Fibroblast of peridontal ligament (primary cell): ENCODE measurements at regions not wholly inside any gene's neighbourhood (a gene's known extent, or its start where the extent isn't known, plus 50 kb on each side); places are given as distances from the start of the nearest gene placed in this dataset.

Source experiments
- DNase-seq: peaks from one replicate; pipeline ENCODE4 v3.0.0-alpha.2; 2010; ENCODE audit errors: extremely low read depth

DNA sequence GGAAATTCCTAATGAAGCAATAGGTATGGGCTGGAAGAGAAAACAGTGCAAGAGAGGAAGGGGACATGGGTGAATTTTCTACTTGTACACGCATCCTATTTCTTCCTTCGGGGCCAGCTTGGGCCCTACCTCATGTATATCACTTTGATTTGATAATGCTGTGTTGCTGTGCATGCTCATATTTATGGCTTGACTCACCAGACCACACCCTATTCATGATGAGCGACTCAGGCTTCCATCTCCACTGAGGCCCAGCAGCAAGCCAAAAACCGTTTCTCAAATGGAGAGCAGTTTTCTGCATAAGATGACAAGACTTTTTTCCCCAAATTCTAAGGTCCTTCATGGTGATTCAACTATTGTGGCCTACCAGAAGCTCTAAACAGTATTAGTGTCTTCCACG, 2039.1 kb upstream of the CDH9 start:
- no peak for DNase-seq

DNA sequence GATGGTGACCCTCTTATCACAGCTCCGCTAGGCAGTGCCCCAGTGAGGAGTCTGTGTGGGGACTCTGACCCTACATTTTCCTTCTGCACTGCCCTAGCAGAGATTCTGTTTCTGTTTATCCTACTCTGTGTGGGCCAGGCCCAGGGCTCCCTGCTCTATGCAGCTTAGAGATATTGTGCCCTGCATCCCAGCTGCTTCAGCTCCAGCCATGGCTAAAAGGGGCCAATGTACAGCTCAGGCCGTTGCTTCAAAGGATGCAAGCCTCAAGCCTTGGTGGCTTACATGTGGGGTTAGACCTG, 2030.7 kb upstream of the CDH9 start:
- DNase-seq, result no peak

DNA sequence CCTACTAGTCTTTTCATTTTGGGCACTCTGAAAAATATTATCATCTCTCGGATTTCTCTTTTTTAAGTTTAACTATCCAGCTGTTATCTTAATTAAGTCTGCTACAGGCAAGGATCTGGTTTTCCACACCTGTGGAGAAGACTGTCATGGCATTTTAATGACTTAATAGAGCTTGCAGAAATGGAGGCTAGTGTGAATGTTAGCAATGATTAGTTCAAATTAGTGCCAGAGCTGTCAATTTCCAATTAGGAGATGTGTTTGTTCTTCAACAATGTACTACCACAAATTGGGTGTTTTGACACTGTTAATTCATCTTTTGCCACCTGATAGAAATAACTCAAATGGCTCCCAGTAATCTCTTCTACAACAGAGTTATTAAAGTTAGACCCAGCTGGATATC, 2023.0 kb upstream of the CDH9 start:
- DNase-seq, result no peak

DNA sequence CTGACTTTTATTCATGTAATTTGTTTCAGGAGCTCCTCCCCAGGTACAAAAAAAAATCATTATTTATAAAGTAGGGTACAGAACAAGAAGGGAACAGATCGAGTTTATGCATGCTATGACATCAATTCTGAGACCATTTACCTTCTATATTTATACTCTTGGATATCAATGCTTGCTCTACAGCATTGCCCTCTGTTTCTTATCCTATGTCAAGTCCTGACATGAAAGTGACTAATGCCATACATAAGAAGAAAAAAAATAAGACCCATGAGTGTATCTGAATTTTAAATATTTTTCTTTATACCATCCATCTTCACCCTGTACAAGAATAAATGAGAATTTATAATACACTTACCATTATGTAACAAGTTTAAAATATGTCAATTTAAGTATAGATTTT, 2016.3 kb upstream of the CDH9 start:
- no peak for DNase-seq

DNA sequence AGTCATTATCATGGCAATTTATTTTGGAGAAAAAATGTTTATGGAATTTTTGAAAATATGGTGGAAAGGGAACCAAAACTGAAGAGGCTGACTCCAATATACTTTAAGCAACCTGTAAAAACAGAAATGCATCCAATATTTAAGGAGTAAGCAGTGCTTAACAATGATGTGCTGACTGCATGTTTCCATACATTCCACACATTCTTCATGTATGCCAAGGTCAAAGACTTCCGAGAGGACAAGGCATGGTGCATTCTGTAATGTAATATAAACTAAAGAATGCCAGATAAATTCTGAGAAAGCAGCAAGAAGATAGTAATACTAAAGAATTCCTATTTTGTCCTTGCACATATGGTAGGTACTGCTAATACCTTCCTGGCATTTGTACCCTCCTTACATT, 2015.9 kb upstream of the CDH9 start:
- DNase-seq, result no peak

DNA sequence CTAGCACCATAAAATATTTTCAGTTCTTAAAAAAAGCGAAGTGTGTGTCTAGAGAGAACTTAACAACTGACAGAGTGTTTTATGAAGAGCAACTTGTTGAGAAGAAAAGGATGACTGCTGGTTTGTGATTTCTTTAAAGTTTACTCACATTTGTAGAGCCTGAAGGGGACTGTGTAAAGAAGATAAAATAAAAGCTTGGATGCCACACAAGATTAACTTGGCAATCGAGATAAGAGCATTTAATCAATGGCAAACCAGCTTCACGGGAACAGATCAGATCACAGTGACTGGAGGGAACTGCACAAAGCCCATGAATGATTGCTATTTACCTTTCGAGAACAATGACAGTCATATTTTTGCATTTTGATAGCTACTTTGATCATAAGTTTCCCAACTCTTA, 2013.1 kb upstream of the CDH9 start:
- no peak for DNase-seq

DNA sequence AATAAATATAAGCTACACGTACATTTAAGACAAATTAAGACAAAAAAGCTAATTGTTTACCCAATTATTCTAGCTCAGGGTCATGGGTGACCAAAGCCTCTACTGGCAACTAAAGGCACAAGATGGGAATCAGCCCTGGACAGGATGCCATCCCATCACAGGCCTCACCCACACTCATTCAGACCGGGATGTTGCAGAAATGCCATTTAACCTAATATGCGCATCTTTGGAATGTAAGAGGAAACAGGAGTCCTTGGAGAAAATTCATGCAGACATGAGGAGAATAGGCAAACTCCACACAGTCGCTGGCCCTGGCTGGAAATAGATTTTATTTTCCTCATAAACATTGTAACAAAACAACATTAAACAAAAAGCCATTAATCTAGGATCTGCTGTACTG, 2003.8 kb upstream of the CDH9 start:
- no peak for DNase-seq

DNA sequence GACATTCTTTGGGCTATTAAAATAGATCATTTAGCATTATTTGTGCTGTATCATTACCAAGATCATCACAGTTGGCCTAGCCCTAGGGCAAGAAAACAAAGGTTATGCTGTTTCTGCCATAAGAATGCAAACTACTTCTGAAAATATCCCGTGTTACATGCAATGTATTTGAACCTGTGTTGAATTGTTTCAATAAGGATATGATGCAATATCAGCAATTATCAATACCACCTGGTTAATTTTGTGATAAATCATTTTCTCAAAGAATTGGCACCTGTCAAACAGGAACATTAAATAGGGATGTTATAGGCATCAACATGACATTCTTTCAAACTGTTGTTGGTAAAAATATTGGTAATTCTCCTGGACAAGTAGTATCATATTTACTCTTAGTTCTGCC, 2002.0 kb upstream of the CDH9 start:
- no peak for DNase-seq

DNA sequence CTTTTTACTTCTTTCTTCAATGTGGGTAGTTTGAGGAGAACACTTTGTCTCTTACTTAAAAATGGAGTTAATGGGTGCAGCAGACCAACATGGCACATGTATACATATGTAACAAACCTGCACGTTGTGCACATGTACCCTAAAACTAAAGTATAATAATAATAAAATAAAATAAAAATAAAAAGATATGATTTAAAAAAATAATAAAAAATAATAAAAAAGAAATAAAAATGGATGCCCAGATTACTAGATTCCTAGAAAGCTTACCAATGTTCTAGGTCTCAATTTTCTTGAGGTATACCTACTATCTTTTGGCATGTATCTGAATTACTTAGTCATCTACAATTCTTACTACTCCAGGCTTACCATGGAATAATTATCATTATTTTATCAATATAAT, 2001.6 kb upstream of the CDH9 start:
- no peak for DNase-seq

DNA sequence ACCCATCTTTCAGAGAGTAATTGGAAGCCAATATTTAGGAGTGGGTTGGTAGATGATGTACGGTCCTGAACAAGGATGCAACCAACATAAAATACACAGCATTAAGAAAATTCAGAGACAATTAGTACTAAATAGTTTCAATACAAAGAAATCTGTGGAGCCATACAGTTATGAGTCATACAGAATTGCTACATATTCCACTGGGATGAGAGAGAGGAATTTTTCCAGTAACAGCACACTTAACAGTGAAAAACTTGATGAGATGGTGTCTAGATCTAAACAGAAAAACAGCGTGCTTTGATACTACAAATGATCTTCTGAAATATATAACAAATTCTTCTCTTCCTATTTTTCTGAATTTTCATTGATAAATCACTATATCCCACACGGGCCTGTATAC, 1999.3 kb upstream of the CDH9 start:
- DNase-seq, result no peak

DNA sequence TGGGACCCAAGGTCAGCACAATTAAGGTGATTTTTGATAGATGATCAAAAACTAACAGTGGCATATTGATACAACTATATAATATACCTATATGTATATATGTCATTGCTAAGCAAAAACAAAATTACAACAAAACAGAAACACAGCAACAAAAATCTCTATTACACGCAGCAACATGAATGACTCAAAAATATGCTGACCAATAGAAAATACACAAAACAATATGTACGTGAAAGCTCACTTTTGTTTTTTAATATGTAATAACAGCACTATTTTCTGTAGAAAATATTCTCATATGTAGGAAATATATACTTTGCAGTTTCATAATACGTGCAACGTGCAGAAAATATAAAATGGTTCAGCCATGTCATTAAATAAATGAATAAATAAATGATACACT, 1985.7 kb upstream of the CDH9 start:
- DNase-seq, result no peak

DNA sequence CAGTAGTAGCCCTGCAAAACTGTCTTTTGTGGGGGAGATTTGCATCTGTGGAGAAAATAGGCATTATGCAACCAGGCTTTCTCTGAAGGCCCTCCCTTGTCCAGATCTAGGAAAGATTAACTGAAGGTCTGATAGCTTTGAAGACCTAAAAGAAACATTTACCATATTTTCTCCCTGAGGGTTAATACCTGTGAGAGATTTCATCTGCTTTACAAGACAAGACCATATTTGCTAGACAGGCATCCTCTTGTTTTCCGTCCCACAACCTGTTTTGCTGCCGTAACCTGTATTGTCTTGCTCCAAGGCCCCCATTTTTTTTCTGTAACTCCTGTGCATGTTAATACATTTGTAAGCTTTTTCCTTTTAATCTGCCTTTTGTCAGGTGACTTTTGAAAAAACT, 1985.2 kb upstream of the CDH9 start:
- DNase-seq, result no peak

DNA sequence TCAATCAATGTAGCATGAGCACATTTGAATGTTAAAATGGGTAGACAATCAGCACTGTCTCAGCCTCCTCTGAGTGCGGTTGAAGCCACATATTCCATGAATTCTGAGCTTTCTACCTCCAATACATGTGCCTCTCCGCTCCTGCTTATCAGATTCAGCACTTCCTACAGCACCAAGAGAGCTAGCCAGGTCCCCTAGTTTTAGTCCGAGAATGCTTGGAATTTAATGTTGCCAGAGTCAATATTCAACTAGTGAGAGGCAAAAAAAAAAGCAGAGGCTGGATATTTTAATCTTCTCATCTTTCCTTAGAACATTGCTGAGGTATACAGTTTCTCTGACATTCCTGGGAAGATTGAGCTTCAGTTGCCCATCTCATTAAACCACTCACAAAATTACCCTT, 1979.1 kb upstream of the CDH9 start:
- no peak for DNase-seq

DNA sequence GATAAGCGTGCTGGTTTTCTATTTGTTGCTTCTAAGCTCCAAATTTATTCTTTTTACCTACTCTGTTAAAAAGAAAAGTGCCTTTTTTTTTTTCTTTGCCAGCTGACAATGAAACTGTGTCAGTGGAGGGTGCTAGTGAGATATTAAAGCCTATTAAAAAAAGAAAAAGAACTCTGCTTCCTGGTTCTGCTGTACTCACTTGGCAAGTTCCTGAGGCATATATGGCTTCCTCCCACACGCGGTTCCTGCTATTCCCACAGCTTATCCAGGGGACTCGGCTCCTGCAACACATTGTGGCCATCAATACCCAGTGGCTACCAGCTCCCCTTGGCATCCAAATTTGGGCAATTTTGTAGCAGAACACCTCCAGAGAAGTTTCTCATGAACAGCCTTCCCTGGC, 1977.7 kb upstream of the CDH9 start:
- DNase-seq, result no peak

DNA sequence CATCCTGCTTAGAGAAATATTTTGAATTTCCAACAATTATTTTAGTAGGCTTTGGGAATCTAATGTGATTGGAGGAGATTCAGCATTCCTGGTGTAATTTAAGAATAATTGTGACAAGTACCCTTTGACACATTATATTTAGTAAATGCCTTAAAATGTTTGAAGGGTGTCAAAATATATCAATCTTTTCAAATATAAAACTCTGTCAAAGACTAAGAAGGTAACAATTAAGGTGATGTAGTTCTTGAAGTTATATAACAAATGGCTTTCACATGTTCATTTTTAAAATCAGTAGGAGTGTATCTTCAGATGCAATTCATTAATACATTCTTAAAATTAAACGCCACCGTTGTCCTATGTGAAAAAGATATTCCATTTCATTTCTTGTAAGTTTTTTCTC, 1977.1 kb upstream of the CDH9 start:
- no peak for DNase-seq

DNA sequence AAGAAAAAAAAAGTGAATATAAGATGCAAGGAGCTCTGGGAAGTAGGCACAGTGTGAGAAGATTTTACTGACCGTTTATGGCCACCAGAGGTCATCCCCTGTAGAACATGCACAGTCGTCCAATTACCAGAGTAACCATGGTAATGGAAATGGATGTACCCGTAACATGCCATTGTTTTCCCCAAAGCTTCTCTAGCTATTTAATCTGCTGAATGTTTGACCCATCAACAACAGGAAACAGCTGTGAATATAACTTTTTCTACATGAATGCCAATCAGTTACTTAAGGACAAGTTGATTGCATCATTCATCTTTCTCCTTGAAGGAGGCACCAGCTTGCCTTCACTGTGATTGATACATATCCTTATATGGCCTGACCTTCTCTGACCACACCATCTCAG, 1967.0 kb upstream of the CDH9 start:
- no peak for DNase-seq

DNA sequence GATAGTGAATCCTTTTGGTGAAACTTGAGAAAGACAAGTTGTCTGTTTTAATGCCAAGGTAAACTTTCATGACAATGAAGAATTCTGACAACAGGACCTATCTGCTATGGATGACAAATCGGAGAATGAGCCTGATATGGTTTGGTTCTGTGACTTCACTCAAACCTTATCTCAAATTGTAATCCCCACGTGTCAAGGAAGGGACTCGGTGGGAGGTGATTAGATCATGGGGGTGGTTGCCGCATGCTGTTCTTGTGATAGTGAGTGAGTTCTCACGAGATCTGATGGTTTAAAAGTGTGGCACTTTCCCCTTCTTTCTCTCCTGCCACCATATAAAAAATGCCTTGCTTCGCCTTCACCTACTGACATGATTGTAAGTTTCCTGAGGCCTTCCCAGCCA, 1964.1 kb upstream of the CDH9 start:
- DNase-seq, result no peak

DNA sequence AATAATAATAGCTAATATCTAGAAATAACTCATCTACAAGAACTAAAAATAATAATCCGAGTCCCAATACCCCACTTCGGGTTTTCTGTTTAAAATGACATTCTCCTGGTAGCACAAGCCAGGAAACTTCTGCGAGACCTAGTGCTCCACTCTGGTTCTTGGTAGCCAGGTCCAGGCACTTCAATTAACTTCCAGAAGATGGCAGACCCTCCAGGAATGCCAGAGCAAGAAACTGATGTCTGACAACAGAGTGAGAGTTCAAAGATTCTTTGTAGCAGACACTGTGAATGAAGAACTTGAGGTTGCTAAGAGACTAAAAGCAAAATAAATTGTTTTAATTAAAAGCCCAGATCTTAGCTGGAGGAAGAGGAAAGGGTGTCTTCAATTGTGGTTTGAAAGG, 1963.3 kb upstream of the CDH9 start:
- no peak for DNase-seq

DNA sequence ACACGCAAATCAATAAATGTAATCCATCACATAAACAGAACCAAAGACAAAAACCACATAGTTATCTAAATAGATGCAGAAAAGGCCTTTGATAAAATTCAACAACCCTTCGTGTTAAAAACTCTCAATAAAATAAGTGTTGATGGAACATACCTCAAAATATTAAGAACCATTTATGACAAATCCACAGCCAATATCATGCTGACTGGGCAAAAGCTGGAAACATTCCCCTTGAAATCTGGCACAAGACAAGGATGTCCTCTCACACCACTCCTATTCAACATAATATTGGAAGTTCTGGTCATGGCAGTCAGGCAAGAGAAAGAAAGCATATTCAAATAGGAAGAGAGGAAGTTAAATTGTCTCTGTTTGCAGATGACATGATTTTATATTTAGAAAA, 1946.3 kb upstream of the CDH9 start:
- no peak for DNase-seq

DNA sequence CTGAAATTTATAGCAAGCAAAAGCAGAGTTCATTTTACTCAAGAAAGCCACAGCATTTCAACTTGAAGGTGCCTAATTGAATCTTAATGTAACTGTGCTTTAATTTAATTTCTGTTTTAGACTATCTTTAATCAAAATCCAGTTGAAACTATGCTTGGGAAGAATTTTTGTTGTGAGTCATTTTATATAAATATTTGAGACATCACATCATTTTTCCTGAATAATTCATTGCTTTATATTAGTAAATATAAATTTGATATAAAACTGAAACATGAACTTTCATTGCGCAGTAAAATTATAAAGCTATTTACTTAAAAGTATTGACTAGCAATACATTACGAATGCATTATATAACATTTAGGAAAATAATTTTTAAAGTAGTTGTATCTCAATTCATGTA, 1937.1 kb upstream of the CDH9 start:
- DNase-seq, result no peak

DNA sequence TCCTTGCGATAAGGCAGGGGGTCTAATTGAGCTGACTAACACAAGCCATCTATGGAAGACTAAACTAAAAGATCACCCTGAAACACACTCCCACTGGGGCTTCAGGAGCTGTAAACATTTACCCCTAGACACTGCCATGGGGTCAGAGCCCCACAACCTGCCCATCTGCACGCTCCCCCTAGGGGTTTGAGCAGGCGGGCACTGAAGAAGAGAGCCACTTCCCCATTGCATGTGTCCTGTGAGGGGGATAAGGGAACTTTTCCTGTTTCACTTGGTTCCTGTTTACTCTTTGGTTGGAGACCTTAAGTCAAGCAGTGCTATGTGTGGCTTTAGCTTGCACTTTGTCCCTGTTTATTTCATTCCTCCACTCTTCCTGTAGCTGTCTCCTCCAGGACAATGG, 1929.5 kb upstream of the CDH9 start:
- DNase-seq, result no peak

DNA sequence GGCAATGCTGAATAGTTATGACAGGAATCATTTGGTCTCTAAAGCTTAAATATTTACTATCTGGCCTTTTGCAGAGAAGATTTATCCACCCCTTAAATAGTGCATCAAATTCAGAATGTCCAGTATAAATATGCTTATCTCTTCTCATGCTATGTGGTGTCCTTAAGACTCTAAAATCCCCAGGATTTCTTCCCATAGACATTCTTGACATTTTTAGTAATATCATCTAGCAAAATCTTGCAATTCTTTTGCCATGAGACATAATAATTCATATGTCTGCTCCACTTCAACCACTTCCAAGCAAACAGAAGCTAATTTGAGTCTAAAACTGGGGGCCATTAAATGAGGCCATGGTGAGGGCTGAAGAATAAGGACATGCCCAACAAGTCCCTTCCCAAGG, 1923.4 kb upstream of the CDH9 start:
- no peak for DNase-seq

DNA sequence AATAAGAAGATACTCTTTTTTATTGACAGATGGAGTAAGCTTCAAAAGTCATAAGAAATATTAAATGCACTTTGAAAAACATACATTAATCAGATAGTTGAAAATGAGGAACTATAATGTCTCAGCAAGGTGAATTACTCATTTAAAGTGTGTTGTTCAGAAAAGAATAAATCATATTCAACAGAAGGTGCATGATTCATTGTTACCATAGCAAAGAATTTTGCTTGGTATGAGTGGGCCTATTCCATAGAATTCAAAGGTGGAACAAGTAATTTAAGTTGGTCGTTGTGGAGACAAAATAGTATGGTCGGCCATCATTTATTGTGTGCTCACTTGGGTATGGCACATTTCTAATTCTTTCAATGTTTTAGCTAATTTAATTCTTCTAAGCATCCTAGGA, 1920.2 kb upstream of the CDH9 start:
- no peak for DNase-seq

DNA sequence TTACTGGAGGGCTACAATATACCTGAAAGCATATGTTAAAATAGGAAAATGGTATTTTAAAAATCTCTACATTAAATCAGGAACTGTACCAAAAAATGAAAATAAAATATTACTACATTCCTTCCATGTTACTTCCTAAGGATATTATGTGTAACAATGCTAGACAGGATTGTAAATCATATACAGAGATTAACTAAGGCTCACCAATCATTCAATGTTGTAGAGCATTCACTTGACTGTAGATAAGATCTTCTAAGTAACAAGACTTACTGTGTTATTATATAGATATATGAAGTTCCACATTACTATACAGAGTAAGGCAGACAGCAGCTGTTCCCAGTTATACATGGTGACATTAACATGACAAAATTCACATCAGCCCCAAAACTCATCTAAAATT, 1919.1 kb upstream of the CDH9 start:
- DNase-seq, result no peak

DNA sequence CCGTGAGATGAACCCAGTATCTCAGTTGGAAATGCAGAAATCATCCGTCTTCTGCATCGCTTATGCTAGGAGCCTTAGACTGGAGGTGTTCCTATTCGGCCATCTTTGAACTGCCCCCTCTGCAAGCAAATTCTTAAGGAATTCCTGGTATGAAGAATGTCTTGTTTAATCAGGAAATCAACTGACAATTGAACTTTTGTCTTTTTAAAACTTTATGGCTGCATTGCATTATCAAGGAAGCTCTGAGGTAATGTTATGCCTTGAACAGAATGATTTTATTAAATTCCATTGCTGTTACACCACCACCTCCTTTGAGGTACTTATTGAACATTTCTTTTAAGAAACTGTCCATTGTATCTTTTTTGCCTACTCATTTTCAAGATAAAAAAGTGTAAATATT, 1915.7 kb upstream of the CDH9 start:
- no peak for DNase-seq

DNA sequence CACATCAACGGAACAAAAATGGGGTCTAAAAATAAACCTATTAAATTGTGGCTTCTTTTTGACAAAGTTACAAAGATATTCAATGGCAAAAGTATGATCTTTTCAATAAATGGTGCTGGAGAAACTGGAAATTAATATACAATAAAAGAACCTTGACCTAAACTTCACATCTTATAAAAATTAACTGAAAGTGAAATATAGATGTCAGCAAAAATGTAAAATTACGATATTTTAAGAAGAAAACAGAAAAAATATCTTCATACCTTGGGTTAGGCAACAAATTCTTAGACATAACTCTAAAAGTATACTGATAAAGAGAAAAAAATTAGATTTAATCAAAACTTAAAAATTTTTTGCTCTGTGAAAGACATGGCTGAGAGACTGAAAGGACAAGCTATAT, 1909.5 kb upstream of the CDH9 start:
- no peak for DNase-seq
